ENCODE measurements at regions not wholly inside any gene's neighbourhood (a gene's known extent, or its start where the extent isn't known, plus 50 kb on each side); places are given as distances from the start of the nearest gene placed in this dataset.

GRCh38 chr4:67014592-67014991 is 530.7 kb downstream of the CENPC start (continued):
- TF ChIP-seq ZNF761 (CRISPR knock-in tag; conservative IDR thresholded peaks at IDR 0.05), result no peak
- TF ChIP-seq, protein P1, sequence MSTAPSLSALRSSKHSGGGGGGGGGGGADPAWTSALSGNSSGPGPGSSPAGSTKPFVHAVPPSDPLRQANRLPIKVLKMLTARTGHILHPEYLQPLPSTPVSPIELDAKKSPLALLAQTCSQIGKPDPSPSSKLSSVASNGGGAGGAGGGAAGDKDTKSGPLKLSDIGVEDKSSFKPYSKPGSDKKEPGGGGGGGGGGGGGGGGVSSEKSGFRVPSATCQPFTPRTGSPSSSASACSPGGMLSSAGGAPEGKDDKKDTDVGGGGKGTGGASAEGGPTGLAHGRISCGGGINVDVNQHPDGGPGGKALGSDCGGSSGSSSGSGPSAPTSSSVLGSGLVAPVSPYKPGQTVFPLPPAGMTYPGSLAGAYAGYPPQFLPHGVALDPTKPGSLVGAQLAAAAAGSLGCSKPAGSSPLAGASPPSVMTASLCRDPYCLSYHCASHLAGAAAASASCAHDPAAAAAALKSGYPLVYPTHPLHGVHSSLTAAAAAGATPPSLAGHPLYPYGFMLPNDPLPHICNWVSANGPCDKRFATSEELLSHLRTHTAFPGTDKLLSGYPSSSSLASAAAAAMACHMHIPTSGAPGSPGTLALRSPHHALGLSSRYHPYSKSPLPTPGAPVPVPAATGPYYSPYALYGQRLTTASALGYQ (CRISPR knock-in tag; IDR thresholded peaks at IDR 0.05), result no peak
- no peak for TF ChIP-seq ZNF564 (CRISPR knock-in tag; IDR thresholded peaks at IDR 0.05)
- peak; percentile 55; the same call in 1 of the 2 replicates for TF ChIP-seq FOXP4 (CRISPR knock-in tag; IDR thresholded peaks at IDR 0.05)
- TF ChIP-seq, protein P2, sequence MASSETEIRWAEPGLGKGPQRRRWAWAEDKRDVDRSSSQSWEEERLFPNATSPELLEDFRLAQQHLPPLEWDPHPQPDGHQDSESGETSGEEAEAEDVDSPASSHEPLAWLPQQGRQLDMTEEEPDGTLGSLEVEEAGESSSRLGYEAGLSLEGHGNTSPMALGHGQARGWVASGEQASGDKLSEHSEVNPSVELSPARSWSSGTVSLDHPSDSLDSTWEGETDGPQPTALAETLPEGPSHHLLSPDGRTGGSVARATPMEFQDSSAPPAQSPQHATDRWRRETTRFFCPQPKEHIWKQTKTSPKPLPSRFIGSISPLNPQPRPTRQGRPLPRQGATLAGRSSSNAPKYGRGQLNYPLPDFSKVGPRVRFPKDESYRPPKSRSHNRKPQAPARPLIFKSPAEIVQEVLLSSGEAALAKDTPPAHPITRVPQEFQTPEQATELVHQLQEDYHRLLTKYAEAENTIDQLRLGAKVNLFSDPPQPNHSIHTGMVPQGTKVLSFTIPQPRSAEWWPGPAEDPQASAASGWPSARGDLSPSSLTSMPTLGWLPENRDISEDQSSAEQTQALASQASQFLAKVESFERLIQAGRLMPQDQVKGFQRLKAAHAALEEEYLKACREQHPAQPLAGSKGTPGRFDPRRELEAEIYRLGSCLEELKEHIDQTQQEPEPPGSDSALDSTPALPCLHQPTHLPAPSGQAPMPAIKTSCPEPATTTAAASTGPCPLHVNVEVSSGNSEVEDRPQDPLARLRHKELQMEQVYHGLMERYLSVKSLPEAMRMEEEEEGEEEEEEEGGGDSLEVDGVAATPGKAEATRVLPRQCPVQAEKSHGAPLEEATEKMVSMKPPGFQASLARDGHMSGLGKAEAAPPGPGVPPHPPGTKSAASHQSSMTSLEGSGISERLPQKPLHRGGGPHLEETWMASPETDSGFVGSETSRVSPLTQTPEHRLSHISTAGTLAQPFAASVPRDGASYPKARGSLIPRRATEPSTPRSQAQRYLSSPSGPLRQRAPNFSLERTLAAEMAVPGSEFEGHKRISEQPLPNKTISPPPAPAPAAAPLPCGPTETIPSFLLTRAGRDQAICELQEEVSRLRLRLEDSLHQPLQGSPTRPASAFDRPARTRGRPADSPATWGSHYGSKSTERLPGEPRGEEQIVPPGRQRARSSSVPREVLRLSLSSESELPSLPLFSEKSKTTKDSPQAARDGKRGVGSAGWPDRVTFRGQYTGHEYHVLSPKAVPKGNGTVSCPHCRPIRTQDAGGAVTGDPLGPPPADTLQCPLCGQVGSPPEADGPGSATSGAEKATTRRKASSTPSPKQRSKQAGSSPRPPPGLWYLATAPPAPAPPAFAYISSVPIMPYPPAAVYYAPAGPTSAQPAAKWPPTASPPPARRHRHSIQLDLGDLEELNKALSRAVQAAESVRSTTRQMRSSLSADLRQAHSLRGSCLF (CRISPR knock-in tag; IDR thresholded peaks at IDR 0.05; ENCODE audit: borderline replicate concordance), result no peak
- peak; percentile 29; the same call in 1 of the 2 replicates for TF ChIP-seq ZNF331 (CRISPR knock-in tag; IDR thresholded peaks at IDR 0.05)
- TF ChIP-seq, protein P3, sequence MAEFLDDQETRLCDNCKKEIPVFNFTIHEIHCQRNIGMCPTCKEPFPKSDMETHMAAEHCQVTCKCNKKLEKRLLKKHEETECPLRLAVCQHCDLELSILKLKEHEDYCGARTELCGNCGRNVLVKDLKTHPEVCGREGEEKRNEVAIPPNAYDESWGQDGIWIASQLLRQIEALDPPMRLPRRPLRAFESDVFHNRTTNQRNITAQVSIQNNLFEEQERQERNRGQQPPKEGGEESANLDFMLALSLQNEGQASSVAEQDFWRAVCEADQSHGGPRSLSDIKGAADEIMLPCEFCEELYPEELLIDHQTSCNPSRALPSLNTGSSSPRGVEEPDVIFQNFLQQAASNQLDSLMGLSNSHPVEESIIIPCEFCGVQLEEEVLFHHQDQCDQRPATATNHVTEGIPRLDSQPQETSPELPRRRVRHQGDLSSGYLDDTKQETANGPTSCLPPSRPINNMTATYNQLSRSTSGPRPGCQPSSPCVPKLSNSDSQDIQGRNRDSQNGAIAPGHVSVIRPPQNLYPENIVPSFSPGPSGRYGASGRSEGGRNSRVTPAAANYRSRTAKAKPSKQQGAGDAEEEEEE (CRISPR knock-in tag; IDR thresholded peaks at IDR 0.05; ENCODE audit: borderline replicate concordance), result no peak
- TF ChIP-seq SRF (IDR thresholded peaks at IDR 0.05; ENCODE audit: low read depth, low read length), result no peak
- TF ChIP-seq ZMYM2 (CRISPR knock-in tag; IDR thresholded peaks at IDR 0.05), result no peak
- TF ChIP-seq TCF7L2 (IDR thresholded peaks at IDR 0.05; ENCODE audit: low read depth, low read length), result no peak
- TF ChIP-seq HNF1A (IDR thresholded peaks at IDR 0.05; ENCODE audit: low read depth), result 0 out of 2 replicates have a peak, but pooled peaks have one; percentile 26
- TF ChIP-seq HNF1A (CRISPR knock-in tag; IDR thresholded peaks at IDR 0.05; ENCODE audit: borderline replicate concordance), result no peak
- TF ChIP-seq HNF4A (CRISPR knock-in tag; IDR thresholded peaks at IDR 0.05), result peak; percentile 92

Data from HepG2 (cell line).